ENCODE measurements at regions not wholly inside any gene's neighbourhood (a gene's known extent, or its start where the extent isn't known, plus 50 kb on each side); places are given as distances from the start of the nearest gene placed in this dataset.

GRCh38 chr15:95629503-95630168 is 700.9 kb upstream of the NR2F2 start:
- TF ChIP-seq STAT5B (CRISPR knock-in tag; IDR thresholded peaks at IDR 0.05): no peak
- no peak for TF ChIP-seq ZNF777 (CRISPR knock-in tag; IDR thresholded peaks at IDR 0.05)
- TF ChIP-seq RAD21 (CRISPR knock-in tag; IDR thresholded peaks at IDR 0.05): no peak
- TF ChIP-seq ZNF782 (CRISPR knock-in tag; IDR thresholded peaks at IDR 0.05; ENCODE audit: borderline replicate concordance): no peak
- no peak for TF ChIP-seq PRDM10 (CRISPR knock-in tag; IDR thresholded peaks at IDR 0.05; ENCODE audit: low read depth)
- TF ChIP-seq ZNF614 (CRISPR knock-in tag; IDR thresholded peaks at IDR 0.05; ENCODE audit: borderline replicate concordance): no peak
- TF ChIP-seq, protein P1, sequence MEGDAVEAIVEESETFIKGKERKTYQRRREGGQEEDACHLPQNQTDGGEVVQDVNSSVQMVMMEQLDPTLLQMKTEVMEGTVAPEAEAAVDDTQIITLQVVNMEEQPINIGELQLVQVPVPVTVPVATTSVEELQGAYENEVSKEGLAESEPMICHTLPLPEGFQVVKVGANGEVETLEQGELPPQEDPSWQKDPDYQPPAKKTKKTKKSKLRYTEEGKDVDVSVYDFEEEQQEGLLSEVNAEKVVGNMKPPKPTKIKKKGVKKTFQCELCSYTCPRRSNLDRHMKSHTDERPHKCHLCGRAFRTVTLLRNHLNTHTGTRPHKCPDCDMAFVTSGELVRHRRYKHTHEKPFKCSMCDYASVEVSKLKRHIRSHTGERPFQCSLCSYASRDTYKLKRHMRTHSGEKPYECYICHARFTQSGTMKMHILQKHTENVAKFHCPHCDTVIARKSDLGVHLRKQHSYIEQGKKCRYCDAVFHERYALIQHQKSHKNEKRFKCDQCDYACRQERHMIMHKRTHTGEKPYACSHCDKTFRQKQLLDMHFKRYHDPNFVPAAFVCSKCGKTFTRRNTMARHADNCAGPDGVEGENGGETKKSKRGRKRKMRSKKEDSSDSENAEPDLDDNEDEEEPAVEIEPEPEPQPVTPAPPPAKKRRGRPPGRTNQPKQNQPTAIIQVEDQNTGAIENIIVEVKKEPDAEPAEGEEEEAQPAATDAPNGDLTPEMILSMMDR (CRISPR knock-in tag; IDR thresholded peaks at IDR 0.05): no peak
- TF ChIP-seq NKX3-1 (CRISPR knock-in tag; IDR thresholded peaks at IDR 0.05): no peak
- TF ChIP-seq ATF7 (IDR thresholded peaks at IDR 0.05): no peak
- TF ChIP-seq ATF7 (CRISPR knock-in tag; IDR thresholded peaks at IDR 0.05): no peak
